ENCODE measurements at regions not wholly inside any gene's neighbourhood (a gene's known extent, or its start where the extent isn't known, plus 50 kb on each side); places are given as distances from the start of the nearest gene placed in this dataset.

- FAIRE-seq, result no peak
- H2AFZ ChIP-seq (ENCODE audit: control insufficient read depth, low read length), result no peak overlapping the region
- H3K4me2 ChIP-seq (ENCODE audit: control insufficient read depth, extremely low read depth, insufficient read depth, low read depth, low read length), result no peak overlapping the region
- H3K36me3 ChIP-seq (ENCODE audit: control insufficient read depth in 2 of 2, extremely low read depth in 1 of 2, insufficient read depth in 2 of 2, low read length in 2 of 2), result no peaks in the 10 kb centered on the region
- H3K27me3 ChIP-seq (ENCODE audit: control insufficient read depth, extremely low read depth, insufficient read depth, low read length), result peaks cover 6% of the 10 kb centered on the region
- dilution Hi-C loops (cut with MboI; ENCODE audit: extremely low pct_ligation_motif_present, low sequenced_read_pairs), result no loop called here
- TF ChIP-seq, protein P1, sequence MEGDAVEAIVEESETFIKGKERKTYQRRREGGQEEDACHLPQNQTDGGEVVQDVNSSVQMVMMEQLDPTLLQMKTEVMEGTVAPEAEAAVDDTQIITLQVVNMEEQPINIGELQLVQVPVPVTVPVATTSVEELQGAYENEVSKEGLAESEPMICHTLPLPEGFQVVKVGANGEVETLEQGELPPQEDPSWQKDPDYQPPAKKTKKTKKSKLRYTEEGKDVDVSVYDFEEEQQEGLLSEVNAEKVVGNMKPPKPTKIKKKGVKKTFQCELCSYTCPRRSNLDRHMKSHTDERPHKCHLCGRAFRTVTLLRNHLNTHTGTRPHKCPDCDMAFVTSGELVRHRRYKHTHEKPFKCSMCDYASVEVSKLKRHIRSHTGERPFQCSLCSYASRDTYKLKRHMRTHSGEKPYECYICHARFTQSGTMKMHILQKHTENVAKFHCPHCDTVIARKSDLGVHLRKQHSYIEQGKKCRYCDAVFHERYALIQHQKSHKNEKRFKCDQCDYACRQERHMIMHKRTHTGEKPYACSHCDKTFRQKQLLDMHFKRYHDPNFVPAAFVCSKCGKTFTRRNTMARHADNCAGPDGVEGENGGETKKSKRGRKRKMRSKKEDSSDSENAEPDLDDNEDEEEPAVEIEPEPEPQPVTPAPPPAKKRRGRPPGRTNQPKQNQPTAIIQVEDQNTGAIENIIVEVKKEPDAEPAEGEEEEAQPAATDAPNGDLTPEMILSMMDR (optimal IDR thresholded peaks at IDR 0.05 in 1 of 3, IDR thresholded peaks at IDR 0.05 in 1 of 3, conservative IDR thresholded peaks at IDR 0.05 in 1 of 3; ENCODE audit: extremely low read depth in 1 of 3, insufficient read depth in 2 of 3, low read length in 3 of 3), result no peak
- no peaks in the 10 kb centered on the region for H3K79me2 ChIP-seq (ENCODE audit: control insufficient read depth, insufficient read depth, low read length)
- H3K9me3 ChIP-seq (ENCODE audit: control insufficient read depth, low read depth, low read length), result no peaks in the 10 kb centered on the region
- no peak overlapping the region for H3K27ac ChIP-seq (ENCODE audit: control insufficient read depth, insufficient read depth, low read length)
- H3K4me3 ChIP-seq (ENCODE audit: control insufficient read depth in 2 of 3, extremely low read depth in 1 of 3, insufficient read depth in 2 of 3, low read depth in 1 of 3, low read length in 3 of 3), result no peak overlapping the region
- no peaks in the 10 kb centered on the region for H3K9me1 ChIP-seq (ENCODE audit: control insufficient read depth, extremely low read depth, insufficient read depth, low read length)
- H3K4me1 ChIP-seq (ENCODE audit: control insufficient read depth, extremely low read depth, insufficient read depth, low read length), result no peaks in the 10 kb centered on the region
- no peak overlapping the region for H3K9ac ChIP-seq (ENCODE audit: control insufficient read depth, extremely low read depth, insufficient read depth, low read length)
- H4K20me1 ChIP-seq (ENCODE audit: control insufficient read depth, extremely low read depth, insufficient read depth, low read length), result no peaks in the 10 kb centered on the region
- no peak for DNase-seq (ENCODE audit: low read depth, low spot score)
Observed at GRCh38 chr14:62125793-62126192, 363.6 kb downstream of the SNAPC1 start.

DNA sequence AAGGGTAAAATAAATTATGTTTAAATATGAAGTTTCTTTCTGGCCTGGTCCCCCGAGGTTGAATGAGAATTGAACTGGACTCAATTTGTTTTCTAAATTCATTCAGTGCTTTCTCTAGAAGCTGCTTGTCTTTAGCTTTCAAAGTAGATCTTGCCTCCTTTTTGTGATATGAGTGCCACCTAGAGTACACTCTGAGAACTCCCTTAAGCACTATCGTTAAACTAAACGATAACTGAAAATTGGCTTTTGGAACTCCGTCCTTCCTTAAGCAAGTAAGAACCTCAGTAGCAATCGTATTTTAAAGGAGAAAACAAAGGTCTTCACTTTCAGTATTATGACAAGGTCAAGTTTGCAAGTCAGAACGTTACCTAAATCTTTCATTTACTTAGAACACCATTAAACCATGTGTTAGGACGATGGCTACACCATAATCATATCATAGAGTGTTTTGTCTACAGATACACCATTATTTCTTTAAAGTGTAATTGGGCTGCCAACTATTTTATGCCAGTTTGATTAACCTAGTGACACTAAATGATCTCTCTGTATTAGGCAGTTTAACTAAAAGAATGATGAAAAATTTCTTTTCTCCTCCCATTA, 364.8 kb downstream of the SNAPC1 start:
- H3K9me1 ChIP-seq (ENCODE audit: control insufficient read depth, extremely low read depth, insufficient read depth, low read length), result no peaks in the 10 kb centered on the region
- no peaks in the 10 kb centered on the region for H4K20me1 ChIP-seq (ENCODE audit: control insufficient read depth, extremely low read depth, insufficient read depth, low read length)
- peaks cover 6% of the 10 kb centered on the region for H3K27me3 ChIP-seq (ENCODE audit: control insufficient read depth, extremely low read depth, insufficient read depth, low read length)
- no peak overlapping the region for H3K4me2 ChIP-seq (ENCODE audit: control insufficient read depth, extremely low read depth, insufficient read depth, low read depth, low read length)
- H3K4me3 ChIP-seq (ENCODE audit: control insufficient read depth in 2 of 3, extremely low read depth in 1 of 3, insufficient read depth in 2 of 3, low read depth in 1 of 3, low read length in 3 of 3), result no peak overlapping the region
- H3K36me3 ChIP-seq (ENCODE audit: control insufficient read depth in 2 of 2, extremely low read depth in 1 of 2, insufficient read depth in 2 of 2, low read length in 2 of 2), result no peaks in the 10 kb centered on the region
- dilution Hi-C loops (cut with MboI; ENCODE audit: extremely low pct_ligation_motif_present, low sequenced_read_pairs), result no loop called here
- no peaks in the 10 kb centered on the region for H3K4me1 ChIP-seq (ENCODE audit: control insufficient read depth, extremely low read depth, insufficient read depth, low read length)
- H3K27ac ChIP-seq (ENCODE audit: control insufficient read depth, insufficient read depth, low read length), result no peak overlapping the region
- H3K9ac ChIP-seq (ENCODE audit: control insufficient read depth, extremely low read depth, insufficient read depth, low read length), result no peak overlapping the region
- H3K9me3 ChIP-seq (ENCODE audit: control insufficient read depth, low read depth, low read length), result no peaks in the 10 kb centered on the region
- peak; percentile 36 for FAIRE-seq
- no peak for DNase-seq (ENCODE audit: low read depth, low spot score)
- no peak for TF ChIP-seq EZH2 (IDR thresholded peaks at IDR 0.05; ENCODE audit: low read length)
- TF ChIP-seq, protein P1 (optimal IDR thresholded peaks at IDR 0.05 in 1 of 3, IDR thresholded peaks at IDR 0.05 in 1 of 3, conservative IDR thresholded peaks at IDR 0.05 in 1 of 3; ENCODE audit: extremely low read depth in 1 of 3, insufficient read depth in 2 of 3, low read length in 3 of 3), result peak in 2 of 3 experiments; percentile 66
- no peak overlapping the region for H2AFZ ChIP-seq (ENCODE audit: control insufficient read depth, low read length)
- no peaks in the 10 kb centered on the region for H3K79me2 ChIP-seq (ENCODE audit: control insufficient read depth, insufficient read depth, low read length)

Data from keratinocyte (primary cell).